ENCODE measurements at regions not wholly inside any gene's neighbourhood (a gene's known extent, or its start where the extent isn't known, plus 50 kb on each side); places are given as distances from the start of the nearest gene placed in this dataset.

DNA sequence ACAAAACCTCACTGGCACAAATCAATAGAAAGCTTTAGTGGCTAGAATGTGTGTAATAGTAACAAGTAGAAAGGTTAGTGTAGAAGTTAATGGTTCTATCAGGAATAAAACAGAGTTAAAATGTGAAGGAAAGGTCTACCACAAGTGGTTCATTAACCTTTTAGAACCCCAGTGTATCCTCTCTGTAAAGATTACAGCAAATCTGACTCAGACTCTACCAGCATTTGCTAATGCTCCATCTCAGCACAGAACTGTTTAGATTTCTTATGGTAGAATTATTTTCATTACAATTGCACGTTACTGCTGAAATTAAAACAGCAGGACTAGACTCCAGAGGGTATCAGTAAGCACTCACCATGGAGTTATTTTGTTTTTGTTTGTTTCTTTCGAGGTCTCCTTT lies 609.0 kb upstream of the LMO3 start:
- DNase-seq: no peak
- no peak for TF ChIP-seq POLR2A (IDR thresholded peaks at IDR 0.05)
- Histone ChIP-seq H3K36me3 (no peaks in the 10 kb centered on the region), H3K4me3 (no peak overlapping the region), H3K27me3 (replicated peaks in 1 of 7) (no peaks in the 10 kb centered on the region), H3K9me3 (peaks cover 0 to 12% (median 0%) of the 10 kb centered on the region in 8 donors), H3K4me1 (no peaks in the 10 kb centered on the region), H3K27ac (no peak overlapping the region)
- WGBS, 5 donors: 27 to 39% (median 37%) methylated on average over 2 of the region's 2 CpGs
- intact Hi-C loops (cut with DNase I; ENCODE audit: low total_unique reads): no loop called here

DNA sequence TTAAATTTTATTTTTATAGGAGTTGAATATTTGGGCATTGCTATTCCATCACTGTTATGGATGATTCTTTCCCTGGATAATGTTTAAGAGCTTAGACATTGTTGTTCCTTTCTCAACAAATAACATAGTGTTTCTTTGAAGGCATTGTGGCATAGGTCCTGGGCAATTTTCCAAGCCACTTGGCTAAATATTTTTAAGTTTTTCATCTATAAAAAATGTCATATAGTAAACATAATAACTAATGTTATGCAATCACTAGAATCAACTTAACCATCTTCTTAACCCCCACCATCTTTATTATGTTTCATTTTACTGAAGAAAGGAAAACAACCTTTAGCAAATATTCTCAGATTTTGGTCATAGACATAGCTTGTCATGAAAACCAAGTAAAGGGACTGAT lies 600.6 kb upstream of the LMO3 start:
- Histone ChIP-seq H3K27ac (no peak overlapping the region), H3K4me3 (no peak overlapping the region), H3K9me3 (peaks cover 0 to 23% (median 6%) of the 10 kb centered on the region in 8 donors), H3K27me3 (replicated peaks in 1 of 7) (no peaks in the 10 kb centered on the region), H3K4me1 (no peaks in the 10 kb centered on the region), H3K36me3 (no peaks in the 10 kb centered on the region)
- DNase-seq: no peak
- intact Hi-C loops (cut with DNase I; ENCODE audit: low total_unique reads): no loop called here
- TF ChIP-seq POLR2AphosphoS5 (IDR thresholded peaks at IDR 0.05): no peak

DNA sequence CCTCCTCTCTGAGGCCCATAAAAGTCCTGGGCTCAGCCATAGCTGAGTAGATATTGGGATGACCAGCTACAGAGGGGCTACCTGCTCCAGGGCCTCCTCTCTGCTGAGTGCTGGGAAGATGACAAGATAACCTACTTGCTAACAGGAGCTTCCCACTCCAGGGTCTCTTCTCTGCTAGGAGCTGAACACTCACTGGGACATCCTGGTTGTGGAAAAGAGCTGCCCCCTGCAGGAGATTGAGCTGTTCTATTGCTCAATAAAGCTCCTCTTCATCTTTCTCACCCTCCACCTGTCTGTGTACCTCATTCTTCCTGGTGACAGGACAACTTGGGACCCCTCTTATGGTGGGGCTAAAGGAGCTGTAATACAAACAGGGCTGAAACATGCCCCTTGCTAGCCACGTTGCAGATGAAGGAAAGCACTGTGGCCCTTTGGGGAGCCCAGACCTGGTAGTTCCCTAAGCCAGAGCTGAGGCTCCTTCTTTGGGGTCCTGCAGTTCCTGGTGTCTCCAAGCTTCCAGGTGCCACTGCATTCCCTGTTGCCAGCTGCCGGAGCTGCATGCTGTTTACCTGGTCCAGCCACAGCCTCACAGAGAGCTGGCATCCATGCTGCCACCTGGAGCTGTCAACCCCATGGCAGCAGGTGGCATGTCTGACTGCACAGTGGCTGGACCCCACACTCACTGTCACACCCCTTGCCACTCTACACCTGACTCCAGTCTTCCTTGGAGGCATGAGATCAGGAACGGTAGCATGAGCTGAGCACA lies 598.5 kb upstream of the LMO3 start:
- no peaks in the 10 kb centered on the region for H3K36me3 ChIP-seq
- WGBS, 5 donors: 76 to 82% (median 79%) methylated on average over 2 to 3 of the region's 3 CpGs
- H3K9me3 ChIP-seq: peaks cover 0 to 27% (median 5%) of the 10 kb centered on the region in 8 donors
- H3K4me3 ChIP-seq: no peak overlapping the region
- no peak for DNase-seq
- H3K27ac ChIP-seq: no peak overlapping the region
- no peaks in the 10 kb centered on the region for H3K4me1 ChIP-seq
- no peaks in the 10 kb centered on the region for H3K27me3 ChIP-seq (replicated peaks in 1 of 7)
- TF ChIP-seq POLR2A (IDR thresholded peaks at IDR 0.05): no peak
- TF ChIP-seq, protein P1, sequence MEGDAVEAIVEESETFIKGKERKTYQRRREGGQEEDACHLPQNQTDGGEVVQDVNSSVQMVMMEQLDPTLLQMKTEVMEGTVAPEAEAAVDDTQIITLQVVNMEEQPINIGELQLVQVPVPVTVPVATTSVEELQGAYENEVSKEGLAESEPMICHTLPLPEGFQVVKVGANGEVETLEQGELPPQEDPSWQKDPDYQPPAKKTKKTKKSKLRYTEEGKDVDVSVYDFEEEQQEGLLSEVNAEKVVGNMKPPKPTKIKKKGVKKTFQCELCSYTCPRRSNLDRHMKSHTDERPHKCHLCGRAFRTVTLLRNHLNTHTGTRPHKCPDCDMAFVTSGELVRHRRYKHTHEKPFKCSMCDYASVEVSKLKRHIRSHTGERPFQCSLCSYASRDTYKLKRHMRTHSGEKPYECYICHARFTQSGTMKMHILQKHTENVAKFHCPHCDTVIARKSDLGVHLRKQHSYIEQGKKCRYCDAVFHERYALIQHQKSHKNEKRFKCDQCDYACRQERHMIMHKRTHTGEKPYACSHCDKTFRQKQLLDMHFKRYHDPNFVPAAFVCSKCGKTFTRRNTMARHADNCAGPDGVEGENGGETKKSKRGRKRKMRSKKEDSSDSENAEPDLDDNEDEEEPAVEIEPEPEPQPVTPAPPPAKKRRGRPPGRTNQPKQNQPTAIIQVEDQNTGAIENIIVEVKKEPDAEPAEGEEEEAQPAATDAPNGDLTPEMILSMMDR (IDR thresholded peaks at IDR 0.05 in 8 of 11, conservative IDR thresholded peaks at IDR 0.05 in 3 of 11): no peak
- TF ChIP-seq POLR2AphosphoS5 (IDR thresholded peaks at IDR 0.05): no peak
- intact Hi-C loops (cut with DNase I; ENCODE audit: low total_unique reads): no loop called here

DNA sequence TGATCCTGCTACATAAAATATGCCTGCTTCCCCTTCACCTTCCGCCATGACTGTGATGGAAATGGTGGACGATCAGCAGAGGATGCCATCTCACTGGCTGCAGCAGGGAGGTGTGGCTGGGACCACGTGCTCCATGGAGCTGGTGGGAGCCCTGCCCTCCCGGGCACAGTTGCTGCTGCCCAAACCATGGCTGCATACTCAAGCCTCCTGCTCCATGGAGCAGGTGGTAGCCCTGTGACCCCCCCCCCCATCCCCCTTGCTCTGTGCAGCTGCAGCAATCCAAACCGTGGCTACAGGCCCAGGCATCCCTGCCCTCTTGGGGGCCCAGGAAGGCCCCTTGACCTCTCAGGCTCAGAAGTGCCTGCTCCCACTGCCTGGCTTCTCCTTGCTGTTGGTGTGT lies 597.5 kb upstream of the LMO3 start:
- WGBS, 5 donors: 65 to 83% (median 76%) methylated on average over 5 of the region's 5 CpGs
- DNase-seq: no peak
- no peaks in the 10 kb centered on the region for H3K36me3 ChIP-seq
- no peaks in the 10 kb centered on the region for H3K4me1 ChIP-seq
- no peak overlapping the region for H3K27ac ChIP-seq
- no peak overlapping the region for H3K4me3 ChIP-seq
- TF ChIP-seq, protein P1 (IDR thresholded peaks at IDR 0.05 in 8 of 11, conservative IDR thresholded peaks at IDR 0.05 in 3 of 11): no peak
- TF ChIP-seq POLR2A (IDR thresholded peaks at IDR 0.05) (no peak), POLR2AphosphoS5 (IDR thresholded peaks at IDR 0.05) (no peak)
- H3K9me3 ChIP-seq: peaks cover 0 to 27% (median 4%) of the 10 kb centered on the region in 8 donors
- no peaks in the 10 kb centered on the region for H3K27me3 ChIP-seq (replicated peaks in 1 of 7)
- intact Hi-C loops (cut with DNase I; ENCODE audit: low total_unique reads): no loop called here

DNA sequence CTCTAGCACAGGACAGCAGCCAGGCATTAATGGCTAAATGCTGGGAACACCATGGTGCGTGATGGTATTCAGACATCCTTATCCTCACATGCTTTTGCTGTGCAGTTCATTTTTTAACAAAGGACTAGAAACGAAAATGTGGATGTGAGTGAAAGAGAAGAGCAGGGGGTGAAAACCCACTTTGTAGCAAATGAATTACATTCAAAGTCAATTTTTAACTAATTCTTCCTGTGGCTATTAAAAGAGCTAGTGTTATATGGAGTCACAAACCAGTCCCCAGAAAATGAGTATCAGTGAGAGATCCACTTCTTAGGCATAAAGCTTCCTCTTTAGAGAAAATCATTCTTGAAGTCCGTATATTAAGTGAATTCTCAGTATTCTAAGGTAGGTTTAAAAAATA lies 592.0 kb upstream of the LMO3 start:
- Histone ChIP-seq H3K4me3 (no peak overlapping the region), H3K27ac (no peak overlapping the region), H3K9me3 (peaks cover 0 to 27% (median 0%) of the 10 kb centered on the region in 8 donors), H3K4me1 (no peaks in the 10 kb centered on the region), H3K36me3 (no peaks in the 10 kb centered on the region), H3K27me3 (replicated peaks in 1 of 7) (no peaks in the 10 kb centered on the region)
- TF ChIP-seq, protein P1 (IDR thresholded peaks at IDR 0.05 in 8 of 11, conservative IDR thresholded peaks at IDR 0.05 in 3 of 11): no peak
- TF ChIP-seq POLR2A (IDR thresholded peaks at IDR 0.05): no peak
- intact Hi-C loops (cut with DNase I; ENCODE audit: low total_unique reads): no loop called here
- WGBS, 5 donors: 60 to 74% (median 68%) methylated on average over 3 of the region's 3 CpGs
- DNase-seq: no peak

Data from spleen (tissue), 11 donors.